Fibroblast of skin of scalp (primary cell): ENCODE measurements at regions not wholly inside any gene's neighbourhood (a gene's known extent, or its start where the extent isn't known, plus 50 kb on each side); places are given as distances from the start of the nearest gene placed in this dataset.
A peak's percentile ranks its signal among the peaks of the same experiment; 100 is the strongest.

Experiments
- DNase-seq: peaks from one replicate; pipeline ENCODE4 v3.0.0-alpha.2; 2013

DNA sequence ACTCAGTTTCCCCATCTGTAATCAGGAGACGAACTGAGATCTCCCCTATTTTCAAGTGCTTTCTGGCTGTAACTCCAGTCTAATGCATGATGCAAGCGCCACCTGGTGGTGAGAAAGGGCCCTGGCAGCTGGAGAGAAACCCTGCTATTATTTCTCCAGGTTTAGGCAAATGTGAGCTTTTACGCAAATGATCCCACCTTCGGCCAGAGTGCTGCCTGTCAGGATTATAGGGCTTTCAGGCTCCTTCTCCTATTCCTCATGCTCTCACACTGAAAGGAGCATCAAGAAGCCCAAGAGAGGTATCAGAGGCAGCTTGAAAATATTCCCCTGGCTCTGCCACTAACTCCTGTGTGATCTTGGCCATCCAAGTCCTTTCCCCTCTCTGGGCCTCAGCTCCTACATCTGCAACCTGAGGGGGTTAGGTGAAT lies 93.9 kb upstream of the RASGRF1 start:
- peak; percentile 56 for DNase-seq

DNA sequence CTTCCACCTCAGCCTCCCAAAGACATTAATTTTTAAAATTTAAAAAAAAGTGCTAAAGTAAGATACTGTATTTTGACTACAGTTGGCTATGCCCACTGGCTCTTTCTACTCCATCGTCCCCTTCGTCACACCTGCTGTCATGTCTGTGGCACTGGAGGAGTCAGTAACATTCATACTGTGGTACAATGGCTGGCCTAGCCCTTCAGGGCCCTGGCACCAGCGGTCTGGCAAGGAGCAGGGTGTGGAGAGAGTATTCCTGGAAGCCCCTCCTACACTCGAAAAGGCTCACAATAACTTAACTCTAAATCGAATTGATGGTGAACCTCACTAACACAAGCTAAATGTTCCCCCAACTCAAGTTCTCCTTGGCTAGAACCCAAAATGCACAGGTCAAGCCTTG lies 89.7 kb upstream of the RASGRF1 start:
- DNase-seq = no peak

DNA sequence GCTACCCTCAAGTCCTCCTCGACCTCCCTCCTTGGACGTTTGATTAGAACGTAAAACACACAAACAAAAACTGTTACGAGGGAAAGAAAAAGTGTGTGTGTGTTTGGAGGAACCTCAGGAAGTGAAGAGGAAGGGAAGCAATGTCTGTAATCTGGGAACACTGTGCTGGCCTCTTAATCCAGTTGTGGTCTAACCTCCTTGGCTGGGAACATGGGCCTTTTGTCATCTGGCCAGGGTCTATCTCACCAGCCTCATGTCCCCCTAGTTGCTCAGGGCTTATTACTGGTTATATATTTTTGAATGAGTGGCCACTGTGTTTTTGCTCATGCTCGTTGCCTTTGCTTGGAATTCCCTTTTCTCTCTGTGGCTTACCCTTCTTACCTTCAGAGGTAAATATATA lies 89.0 kb upstream of the RASGRF1 start:
- DNase-seq = no peak

DNA sequence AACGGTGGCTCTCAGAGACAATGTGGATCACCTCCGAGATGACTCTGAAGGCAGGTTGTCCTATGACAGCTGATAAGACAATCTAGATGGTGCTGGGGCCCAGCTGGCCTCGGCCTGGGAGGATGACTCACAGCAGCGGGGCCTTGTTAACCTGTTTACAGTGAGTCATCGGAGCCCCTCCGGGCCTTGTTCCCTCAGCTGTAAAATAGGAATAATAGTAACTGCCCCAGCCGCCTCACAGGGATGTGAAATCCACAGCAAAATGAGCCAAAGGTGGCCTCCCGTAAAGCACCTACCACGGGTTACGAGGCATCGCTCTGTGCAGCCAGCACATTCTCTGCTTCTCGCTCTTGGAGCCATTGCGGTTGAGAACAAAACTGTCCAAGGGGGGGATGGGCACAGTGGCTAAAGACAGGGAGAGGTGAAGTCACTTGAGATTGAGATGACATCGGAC lies 88.6 kb upstream of the RASGRF1 start:
- DNase-seq = no peak

DNA sequence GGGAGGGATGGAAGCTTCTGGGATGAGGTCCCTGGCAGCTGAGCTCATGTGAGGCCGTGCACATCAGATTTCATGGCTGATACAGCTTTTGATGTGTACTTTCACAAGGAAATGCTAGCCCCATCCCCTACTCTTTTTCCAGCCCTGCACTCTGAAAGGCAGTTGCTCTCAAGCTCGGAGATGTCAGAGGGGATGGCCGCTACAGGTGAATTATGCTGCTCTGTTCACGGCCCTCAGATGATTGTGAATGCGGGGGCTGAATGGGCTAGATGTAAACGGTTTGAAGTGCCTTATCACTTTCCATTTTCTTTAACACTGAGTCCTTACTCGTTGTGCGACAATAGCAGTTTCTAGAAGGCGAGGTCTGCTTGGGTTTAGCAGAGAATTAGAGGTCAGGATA lies 88.0 kb upstream of the RASGRF1 start:
- no peak for DNase-seq

DNA sequence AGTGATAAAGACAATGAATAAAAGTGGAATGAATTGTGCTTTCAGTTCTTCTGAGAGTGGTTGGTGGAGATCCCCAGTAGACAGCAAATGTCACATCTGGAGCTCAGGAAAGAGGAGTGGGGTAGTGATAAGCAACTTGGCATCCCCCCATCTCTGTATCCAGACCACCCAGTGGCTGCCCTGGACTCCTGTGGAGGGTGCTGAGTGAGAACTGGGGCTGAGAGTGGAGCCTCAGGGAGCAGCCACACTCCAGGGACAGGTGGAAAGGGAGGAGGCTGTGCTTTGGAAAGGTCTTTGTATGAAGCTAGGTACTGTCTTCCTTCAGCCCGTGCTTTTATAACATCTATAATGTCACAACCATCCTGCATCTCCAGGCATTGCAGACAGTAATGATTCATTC lies 85.6 kb upstream of the RASGRF1 start:
- DNase-seq = no peak

DNA sequence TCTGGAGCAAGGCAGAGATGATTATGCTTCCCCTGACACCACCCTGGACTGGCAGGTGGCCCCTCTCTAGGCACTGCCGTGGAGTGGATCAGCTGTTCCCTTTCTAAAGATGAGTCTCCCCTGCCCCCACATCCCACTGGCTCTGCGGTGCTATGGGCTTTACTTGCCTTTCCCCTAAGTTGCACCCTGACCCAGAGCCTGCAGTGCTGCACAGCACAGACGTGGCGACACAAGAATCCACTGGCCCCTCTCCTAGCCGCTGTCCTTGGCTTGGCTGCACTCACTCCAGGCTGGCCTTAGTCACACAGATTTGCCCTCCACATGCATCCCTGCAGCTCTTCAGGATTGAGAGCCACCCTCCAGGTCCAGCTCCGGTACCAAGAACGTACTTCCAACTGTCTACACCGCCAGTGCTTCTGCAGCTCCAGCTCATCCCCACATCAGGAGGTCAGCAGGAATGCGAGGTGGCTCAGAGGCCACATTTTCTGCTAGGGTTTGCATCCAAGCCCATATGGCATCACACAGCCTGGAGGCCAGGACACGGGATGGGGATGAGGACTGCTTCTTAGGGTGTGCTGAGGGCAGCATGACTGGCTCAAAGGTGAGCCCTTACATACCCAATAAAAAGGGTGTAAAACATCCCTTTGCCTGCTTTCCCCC lies 82.4 kb upstream of the RASGRF1 start:
- DNase-seq = no peak

DNA sequence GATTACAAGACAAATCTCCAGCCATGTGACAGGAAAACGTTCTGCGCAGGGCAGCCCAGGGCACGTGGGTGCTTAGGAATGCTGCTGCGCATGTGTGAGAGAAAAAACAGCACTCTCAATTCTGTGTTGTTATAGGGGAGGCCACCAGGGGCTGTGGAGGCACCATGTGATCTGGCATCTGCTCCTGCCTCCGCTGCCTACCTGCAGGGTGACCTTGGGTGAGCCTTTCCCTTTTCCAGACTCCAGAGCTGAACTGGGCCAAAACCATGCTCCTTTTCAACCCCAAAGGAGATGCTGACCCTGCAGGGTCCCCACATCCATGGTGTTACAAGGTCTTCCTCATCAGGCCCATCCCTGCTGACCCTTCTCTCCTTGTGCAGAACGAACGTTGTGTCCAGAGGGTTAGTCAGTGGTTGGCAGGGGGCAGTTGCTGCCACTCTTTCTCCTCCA lies 81.5 kb upstream of the RASGRF1 start:
- no peak for DNase-seq

DNA sequence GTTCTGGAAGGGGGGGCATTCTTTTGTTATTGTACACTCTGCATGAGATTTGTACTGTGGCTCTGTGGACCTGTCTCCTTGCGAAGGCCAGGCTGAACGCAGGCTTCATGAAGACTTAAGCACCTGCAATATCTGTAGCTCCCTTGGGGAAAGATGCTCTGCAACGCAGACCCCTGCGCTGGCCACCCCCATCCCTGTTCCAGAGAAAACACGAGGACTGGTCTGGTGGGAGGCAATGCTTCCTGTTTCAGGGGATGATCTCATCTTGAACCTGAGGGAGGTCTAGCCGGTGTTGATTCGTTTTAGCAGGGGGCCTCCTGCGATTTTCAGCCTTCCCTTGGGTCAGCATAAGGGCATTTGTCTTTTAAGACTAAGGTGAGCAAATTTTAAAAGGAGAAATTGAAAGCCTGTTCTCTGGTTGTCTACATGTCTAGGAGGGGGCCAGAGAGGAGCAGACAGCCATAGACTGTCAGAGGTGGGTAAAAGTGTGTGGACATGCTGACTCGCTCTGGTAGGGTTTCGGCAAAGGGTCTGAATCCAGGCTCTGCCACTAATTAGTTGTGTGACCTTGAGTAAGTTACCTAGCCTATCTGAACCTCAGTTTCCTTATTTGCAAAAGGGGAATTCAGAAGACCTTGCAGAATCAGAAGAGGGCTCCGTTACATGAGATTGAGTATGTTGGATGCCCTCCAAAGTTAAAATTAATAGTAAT lies 80.9 kb upstream of the RASGRF1 start:
- DNase-seq = no peak

DNA sequence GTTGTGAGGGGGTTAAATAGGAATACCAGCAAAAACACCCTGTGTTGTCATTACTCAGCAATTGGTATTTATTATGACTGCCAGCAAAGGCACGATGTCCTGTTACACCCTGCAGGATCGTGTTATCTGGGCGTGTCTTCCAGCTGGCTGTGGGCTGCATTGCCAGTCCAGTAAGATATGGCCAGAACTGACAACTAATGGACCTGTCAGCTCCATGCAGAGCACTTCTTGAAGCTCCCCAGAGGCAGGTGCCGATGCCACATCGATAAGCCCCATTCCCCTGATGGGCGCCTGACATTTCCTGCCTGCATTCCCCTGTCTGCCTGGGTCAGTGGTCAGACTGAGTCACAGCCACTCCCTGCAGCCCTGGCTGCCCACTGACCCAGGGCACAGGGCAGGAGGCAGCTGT lies 79.7 kb upstream of the RASGRF1 start:
- peak; percentile 25 for DNase-seq

DNA sequence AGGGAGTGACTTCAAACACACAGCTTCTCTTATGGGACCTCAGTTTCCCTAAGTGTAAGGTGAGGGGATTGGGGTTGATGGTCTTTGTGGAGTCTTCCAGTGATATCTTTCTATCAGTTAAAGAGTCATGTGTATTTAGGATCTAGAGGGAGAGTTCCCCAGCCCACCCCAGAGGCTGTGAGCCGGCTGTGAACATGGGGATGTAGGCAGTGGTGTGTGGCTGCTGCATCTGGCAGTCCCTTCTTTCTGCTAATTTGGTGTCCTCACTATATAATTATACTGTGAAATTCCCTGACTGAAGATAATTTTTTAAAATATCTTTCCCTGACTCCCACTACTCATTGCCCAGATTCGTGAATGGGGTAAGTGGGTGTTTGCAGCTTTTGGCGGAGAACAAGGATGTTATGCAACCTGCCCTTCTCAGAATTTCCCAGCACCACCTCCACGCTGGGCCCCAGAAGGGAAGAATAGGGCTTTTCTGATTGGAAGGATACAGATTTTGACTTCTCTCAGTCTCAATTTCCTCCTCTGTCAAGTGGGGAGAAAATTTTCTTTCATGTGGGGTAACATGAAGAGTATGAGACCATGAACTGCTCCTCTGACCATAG lies 79.0 kb upstream of the RASGRF1 start:
- no peak for DNase-seq

DNA sequence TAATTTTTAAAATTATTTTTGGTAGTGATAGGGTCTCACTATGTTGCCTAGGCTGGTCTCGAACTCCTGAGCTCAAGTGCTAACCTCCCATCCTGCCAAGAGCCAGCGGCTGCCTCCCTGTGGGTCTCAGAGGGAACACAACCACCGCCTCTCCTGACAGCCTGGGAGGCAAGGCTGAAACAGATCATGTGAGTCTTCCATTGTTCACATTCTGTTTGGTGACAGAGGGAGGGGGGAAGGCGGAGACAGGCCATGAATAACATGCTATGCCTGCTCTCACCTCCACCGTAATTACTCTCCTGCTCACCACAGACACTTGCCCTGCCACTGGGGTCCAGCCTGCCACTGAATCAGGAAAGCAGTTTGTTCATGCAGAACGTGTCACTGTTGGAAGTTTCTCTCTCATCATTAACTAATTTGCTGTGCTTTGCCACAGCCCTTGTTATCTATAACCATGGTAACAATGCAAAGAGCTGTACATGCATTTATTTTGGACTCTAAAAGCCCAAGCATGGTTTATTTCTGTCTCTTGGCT lies 78.4 kb upstream of the RASGRF1 start:
- DNase-seq = no peak

DNA sequence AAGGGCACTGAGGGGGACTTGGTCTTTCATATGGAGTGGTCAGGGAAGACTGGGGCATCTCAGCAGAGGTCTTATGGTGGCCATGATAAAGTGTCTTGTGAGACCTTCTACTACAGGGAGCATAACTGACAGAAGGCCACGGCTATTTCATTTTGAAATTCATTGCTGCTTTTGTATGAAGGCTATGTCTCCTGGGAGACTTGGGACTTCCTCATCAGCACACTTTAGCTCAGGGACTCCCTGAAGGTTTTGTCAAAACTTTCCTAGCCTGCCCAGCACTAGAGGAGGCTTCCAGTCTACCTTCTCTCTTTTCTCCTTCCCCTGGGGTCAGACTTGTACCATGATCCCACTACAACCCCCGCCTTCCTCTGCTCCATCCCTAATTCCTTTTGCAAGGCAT lies 77.2 kb upstream of the RASGRF1 start:
- DNase-seq = no peak

DNA sequence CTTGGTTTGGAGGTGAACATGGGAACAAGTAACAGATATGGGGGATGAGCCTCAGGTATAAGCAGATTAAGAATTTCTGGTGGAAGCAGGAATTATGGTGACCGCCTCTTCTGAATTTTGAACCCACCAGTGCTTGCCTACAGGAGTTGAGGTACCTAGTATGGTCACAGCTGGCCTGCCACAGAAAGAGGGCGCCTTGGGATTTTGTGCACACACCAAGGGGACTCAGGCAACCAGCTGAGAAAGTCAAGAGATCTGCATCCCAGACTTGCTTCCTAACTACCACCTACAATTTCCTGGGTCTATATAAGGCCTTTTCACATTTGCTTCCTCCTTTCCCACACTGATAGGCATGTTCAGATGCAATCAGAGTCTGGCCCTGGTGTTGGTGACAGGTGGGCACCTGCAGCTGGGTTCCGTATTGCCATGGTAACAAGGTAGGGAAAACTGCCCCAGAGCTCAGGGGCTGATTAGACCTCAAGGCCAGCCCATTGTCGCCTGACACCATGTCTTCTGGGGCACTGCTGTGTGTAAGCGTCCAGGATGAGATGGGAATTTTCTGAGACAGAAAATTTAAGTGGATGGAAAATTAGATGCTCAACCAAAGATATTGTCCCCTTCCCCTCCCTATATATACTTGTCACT lies 75.9 kb upstream of the RASGRF1 start:
- DNase-seq = no peak

DNA sequence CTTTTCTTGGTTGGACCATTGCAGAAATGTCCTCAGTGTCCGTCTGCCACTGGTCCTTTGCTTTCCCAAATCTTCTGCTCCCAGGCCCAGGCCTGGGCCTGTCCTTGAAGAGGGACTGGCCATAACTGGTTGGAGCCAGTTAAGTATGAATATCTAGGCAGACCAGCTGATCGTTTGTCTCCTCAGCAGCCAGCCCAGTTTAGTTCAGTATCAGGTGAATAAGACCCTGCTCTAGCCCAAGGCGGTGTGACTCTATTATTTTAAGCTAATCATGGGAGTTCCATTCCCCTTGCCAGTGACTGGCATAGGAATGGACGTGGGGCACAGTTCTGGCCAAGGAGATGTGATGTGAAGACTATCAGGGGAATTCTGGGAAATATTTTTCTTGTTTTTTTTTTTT lies 73.9 kb upstream of the RASGRF1 start:
- DNase-seq = no peak

DNA sequence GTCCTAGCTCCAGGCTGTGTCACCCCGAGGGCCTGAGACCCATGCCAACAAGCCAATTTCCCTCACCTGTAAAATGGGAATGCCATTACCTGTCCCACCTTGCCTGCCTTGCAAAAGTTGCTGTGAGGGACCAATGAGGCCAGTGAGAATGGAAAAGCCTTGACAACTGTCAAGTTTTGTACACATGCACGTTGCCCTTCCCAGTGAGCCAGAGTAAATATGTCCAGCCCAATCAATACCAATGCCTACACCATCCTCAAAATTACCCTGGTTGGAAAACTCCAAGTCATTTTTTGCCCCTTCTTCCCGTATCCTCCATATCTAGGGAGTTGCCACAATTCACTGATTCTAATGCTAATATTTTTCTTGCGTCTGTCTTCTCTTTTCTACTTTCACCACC lies 73.5 kb upstream of the RASGRF1 start:
- DNase-seq = no peak

DNA sequence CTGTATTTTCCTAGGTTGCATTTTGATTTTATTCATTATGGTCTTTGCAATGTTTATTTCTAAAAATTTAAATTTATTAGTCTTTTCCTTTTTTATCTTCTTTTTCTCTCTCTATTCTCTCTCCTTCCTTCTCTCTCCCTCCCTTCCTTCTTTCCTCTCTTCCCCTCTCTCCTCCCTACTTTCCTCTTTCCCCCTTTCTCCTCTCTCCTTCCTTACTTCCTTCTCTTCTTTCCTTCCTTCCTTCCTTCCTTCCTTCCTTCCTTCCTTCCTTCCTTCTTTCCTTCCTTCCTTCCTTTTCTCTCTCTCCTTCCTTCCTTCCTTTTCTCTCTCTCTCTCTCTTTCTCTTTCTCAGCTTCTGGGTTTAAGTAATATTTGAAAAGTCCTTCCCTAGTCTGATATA lies 72.8 kb upstream of the RASGRF1 start:
- no peak for DNase-seq

DNA sequence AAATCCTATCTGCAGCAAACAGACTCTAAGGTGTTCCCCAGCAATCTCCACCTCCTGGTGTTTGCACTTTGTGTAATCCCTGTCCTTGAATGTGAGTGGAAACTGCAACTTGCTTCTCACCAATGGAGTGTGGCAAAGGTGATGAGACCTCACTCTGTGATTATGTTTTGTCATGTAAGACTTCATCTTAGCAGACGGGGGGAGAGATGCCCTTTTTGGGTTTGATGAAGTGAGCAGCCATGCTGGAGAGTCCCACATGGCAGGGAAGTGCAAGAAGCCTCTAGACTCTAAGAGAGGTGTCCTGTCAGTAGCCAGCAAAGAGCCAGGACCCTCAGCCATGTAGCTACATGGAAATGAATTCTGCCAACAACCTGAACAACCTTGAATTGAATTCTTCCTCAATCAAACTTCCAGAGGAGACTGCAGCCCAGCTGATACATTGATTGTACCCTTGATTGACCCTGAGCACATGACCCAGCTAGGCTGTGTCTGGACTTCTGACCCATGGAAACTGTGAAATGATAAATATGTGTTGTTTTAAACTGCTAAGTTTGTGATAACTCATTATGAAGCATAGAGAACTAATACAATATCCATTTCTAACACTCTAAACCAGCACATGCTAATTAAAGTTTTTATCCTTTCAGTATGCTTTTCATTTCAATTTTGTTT lies 71.4 kb upstream of the RASGRF1 start:
- DNase-seq = no peak

DNA sequence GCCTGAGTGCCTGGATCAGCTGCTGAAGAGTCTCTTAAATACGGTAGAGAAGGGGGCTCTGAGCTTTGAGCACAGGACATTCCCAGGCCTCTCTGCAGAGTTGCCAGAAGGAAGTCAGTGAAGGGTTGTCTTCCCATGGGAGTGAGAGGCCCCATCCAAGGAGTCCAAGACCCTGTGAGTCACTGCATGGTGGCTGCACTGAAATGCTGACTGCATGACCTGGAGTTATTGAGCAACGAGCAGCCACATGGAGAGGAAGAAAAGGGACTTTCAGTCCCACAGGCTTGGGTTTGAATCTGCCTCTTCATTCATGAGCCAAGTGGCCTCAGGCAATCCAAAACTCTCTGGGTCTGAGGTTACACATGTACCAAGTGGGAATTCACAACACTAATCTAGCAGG lies 69.6 kb upstream of the RASGRF1 start:
- peak; percentile 80 for DNase-seq

DNA sequence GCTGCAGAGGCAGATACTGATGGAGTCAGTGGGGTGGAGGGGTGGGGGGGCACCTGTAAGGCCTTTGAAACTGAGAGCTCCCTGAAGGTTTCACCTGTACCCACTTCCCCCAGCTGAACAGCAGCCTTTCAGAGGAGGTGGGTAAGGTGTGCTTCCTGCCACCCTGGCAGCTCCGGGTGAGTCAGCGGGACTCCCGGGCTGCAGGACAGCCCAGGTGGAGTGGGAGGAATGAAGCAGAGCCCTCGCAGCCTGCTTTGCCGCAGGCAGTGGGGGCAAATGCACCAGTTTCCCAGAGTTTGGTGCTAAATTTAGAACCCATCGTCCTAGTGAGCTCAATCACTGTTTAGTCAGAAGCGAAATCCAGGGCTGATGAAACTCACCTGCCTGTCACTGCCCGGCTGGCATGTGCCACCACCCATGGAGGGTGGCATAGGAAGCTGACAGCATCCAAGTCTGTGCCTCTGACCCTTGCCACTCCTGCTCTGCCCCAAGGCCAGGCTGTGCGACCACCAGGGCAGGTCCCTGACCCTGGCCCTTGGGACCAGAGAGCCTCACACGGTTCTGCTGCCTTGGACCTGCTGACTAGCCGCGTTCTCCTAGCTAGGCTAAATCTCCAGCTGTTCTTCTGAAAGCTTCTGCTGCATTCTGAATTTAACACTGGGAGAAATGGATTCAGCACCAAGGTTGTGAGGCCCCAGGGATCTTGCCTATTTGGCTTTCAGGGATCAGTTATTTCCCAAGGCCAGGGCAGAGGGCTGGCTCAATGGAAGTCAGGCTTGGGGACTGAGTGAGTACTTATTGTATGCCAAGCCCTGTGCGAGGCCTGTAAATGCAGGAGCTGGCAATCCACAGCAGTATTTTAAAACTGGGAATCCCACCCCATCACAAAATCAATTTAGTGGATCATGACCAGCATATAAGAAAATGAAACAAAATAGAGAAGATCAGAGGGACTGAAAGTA lies 67.3 kb upstream of the RASGRF1 start:
- no peak for DNase-seq

DNA sequence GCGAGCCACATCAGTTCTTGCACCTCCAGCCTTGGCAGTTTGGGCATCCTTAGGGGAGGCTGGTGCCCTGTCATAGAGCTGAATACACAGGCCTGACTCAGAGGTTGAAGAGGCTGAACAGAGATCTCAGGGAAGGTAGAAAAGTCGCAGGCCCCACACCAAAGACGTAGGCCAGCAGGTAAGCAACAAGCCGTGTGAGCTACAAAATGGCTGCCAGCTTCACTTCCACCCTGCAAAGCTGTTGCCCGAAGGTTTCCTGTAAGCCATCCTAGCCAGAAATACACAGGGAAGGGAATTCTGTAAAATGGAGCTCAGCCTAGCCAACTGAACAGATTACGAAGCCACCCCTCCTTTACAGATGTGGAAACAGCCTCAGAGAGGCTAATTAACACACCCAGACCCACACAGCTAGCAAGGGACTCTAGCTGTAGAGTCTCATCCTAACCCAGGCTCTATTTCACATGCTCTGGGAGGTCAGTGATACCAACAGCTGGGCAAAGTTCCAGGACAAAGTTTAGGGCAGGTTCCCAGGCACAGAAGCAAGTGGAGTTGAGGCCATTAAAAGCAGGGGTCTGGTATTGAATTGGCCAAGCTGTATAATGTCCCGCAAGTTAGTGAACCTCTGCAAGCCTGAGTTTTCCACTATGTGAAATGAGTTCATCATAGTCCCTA lies 66.3 kb upstream of the RASGRF1 start:
- no peak for DNase-seq
